A673 (cell line): ENCODE measurements at regions not wholly inside any gene's neighbourhood (a gene's known extent, or its start where the extent isn't known, plus 50 kb on each side); places are given as distances from the start of the nearest gene placed in this dataset.

Experiments used
- EZH2 ChIP-seq: fragments of 200-600 bp; sonication (generic); IDR thresholded peaks from 2 replicates; pipeline ENCODE4 v1.6.1; 2017; ENCODE audit warnings: borderline replicate concordance, low read depth, mild to moderate bottlenecking, mixed read lengths, antibody characterized with exemption, low read length; ENCODE audit not compliant: poor library complexity, severe bottlenecking
- TF ChIP-seq, protein P1 (sequence below): fragments of 300-800, 200-600 bp; sonication (generic); conservative IDR thresholded peaks from 2 replicates; pipeline ENCODE4 v1.5.1; 2017; ENCODE audit warnings: low read depth, mild to moderate bottlenecking, antibody characterized with exemption, low read length, moderate library complexity, mixed read lengths

DNA sequence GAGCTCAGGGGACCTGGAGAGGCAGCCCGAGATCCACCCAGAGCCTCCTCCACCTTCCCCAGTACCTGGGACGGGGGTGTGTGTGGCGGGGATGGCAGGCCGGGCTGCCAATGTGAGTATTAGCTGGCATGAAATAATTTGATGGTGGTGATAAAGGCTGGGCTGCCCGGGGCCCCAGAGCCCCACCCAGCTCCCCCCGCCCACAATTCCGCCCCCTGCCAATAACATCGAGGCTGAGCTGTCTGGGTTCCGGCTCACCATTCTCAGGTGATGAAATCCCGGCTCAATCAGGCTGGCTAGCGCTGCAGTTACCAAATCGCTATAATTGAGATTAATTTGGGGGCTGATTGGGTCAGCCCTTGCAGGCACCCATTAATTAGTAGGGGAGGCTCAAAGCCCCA lies 103.8 kb upstream of the CASZ1 start:
- TF ChIP-seq EZH2, result no peak
- TF ChIP-seq, protein P1, sequence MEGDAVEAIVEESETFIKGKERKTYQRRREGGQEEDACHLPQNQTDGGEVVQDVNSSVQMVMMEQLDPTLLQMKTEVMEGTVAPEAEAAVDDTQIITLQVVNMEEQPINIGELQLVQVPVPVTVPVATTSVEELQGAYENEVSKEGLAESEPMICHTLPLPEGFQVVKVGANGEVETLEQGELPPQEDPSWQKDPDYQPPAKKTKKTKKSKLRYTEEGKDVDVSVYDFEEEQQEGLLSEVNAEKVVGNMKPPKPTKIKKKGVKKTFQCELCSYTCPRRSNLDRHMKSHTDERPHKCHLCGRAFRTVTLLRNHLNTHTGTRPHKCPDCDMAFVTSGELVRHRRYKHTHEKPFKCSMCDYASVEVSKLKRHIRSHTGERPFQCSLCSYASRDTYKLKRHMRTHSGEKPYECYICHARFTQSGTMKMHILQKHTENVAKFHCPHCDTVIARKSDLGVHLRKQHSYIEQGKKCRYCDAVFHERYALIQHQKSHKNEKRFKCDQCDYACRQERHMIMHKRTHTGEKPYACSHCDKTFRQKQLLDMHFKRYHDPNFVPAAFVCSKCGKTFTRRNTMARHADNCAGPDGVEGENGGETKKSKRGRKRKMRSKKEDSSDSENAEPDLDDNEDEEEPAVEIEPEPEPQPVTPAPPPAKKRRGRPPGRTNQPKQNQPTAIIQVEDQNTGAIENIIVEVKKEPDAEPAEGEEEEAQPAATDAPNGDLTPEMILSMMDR, result no peak
